ENCODE measurements at regions not wholly inside any gene's neighbourhood (a gene's known extent, or its start where the extent isn't known, plus 50 kb on each side); places are given as distances from the start of the nearest gene placed in this dataset.

DNA sequence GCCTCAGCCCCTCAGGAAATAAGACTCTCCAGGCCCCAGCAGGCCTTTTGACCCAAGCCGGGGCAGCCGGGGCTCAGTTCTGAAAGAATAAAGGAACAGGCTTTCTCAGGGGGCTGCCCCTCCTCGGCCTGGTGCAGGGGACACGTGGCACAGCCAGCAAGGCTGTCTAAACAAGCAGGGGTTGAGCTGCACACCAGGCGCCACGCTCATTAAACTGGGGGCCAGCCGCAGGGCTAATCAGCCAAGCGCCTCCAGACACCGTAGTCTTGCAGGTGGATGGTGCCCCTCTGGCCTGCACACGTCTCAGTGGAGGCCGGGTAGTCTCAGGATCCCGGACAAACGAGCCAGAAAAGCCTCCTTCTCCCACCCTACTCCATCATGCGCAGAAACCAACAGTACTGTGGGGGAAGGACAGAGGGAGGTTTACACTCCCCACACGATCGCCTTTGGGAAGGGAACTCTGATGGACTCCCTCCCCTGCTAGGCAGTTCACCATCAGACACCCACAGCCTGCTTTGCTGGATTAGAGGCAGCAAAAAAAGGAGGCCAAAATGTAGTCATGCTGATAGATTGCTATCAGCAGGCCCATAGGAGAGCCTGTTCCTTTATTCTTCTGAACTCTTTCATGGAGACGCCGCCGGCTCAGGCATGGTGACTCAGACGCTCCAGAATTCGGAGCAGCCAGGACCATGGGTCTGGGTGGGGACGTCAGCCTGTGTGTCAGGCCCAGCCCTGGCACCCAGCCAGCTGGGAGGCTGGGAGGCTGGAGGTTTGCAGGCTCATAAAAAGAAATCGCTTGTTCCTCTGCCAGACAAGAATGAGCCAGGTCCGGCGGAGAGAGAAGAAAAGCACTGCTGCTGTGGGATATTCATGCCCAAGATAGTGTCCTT, 342.4 kb downstream of the BCOR start:
- peak in 1 of 2 experiments; percentile 20 for DNase-seq

DNA sequence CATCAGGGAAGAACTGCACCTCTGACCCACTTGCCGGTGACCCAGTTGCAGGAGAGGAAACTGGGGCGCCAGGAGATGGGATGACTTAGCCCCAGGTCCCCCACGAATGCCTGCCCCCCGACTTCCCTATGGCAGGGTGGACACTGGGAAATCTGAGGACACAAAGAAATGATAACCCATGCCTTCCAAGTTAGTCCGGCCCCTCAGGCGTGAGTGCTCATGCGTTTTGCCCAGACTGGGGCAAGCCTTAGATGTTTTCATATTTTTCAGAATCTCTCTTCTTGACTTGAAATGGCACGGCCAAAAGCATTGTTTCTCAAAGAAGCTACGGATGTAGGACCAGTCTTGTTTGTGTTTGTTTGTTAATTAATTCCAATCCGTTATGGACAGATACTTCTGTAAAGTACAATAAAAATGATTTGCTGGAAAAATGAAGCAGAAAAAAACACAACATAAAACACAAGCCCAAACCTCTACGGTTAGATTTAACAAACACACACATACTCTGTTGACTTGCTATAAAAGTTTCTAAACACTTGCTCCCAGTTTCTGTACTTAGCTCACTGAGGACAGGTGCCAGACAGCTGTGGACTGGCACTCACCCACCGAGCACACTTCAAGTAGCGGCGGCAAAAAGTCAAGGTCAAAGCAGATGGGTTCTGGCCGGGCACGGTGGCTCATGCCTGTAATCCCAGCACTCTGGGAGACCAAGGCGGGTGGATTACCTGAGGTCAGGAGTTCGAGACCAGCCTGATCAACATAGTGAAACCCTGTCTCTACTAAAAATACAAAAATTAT, 341.5 kb downstream of the BCOR start:
- no peak for DNase-seq

DNA sequence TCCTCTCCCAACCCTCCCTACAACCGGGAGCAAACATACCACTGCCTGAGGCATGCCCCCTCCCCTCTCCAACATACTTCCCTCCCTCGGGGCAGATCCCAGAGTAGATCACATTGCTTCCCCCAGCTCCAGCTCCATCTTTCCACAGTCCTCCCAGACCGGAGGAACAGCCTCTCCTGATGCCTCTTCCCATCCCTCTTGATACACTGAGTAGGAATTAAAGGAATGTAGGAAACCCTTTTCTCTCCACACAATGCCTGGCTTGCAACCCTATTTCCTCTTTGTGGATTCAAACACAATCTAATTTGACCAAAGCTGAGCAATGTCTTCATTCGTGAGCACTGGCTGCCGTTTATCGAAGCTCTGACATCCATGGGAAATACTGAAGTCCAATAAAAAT, 339.8 kb downstream of the BCOR start:
- no peak for DNase-seq

DNA sequence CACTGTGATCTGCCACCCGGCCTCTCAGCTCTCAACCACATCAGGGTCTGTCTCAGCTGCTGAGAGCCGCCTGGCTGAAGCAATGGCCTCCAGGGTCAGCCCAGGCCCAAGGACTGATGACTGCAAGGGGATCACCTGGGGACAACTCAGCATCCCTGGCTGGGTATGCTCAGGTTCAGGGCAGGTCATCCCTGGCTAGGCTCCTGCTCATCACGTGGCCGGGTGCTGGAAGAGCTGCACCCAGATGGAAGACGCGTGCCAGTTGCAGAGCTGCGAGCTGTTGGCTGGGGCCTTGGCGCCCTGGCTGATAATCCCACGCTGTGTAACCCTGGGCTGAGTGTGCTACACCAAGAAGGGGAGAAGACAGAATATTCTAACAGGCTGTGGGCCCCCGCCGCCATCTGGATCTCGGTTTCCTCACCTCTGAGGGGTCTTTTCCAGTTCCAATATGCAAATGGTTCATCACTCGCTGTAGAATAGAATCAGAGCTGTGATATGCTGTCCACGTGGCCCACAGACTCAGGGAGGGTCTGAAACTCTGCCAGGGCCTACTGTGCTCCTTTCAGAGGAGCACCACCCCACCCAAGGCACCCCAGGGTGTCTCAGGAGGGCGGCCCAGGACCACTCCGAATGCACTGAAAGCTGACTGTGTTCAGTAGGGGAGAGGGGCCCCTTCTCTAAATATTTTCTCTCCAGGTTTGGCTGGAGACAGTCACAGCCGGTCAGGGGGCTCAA, 338.8 kb downstream of the BCOR start:
- DNase-seq = no peak

DNA sequence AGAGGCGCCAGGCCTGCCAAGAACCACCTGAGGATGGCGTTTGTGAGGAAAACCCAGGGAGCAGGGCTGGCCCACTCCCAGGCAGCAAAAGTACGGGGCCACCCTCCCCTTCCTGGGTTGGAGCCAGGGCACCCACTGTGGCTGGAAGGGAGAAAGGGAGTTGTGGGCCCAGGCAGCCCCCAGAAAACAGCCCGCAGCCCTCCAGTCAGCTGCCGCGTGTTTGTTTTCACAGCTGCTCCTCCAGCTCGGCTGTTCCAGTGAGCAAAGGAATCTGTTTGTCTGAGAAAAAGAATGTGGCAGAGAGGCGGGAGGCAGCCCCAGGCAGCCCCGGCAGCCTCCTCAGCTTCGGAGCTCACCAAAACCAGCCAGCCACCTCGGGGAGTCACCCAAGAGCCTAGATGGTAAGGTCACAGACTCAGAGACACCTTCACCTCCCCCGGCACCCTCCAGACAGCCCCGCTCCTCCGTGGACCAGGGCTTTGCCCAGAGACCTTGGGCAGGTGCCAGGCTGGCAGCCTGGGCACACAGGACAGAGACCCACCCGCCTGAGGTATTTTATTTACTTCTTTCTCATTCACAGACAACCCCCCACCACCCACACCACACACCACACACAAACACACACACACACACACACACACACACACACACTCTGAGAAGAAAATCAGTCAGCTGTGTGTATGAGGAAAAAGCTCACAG, 338.1 kb downstream of the BCOR start:
- peak; percentile 44 to 72 for DNase-seq

DNA sequence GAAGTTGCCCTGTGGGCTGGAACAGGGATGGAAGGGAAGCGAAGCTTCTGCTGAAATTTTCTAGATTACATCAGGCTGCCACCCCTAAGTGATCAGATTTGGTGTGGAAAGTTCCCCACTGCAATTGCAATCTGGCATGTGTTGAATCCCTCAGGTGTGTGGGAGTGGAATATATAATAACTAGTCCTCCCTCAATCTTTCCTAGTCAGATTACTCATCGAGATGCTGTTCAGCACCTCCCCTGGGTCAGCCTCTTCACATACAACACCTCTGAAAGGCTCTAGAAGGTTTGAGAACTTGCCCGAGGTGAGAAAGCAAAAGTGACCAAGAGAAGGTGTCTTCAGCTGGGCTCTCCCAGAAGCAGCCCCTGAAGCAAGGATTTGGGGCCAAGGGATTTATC, 336.8 kb downstream of the BCOR start:
- no peak for DNase-seq

DNA sequence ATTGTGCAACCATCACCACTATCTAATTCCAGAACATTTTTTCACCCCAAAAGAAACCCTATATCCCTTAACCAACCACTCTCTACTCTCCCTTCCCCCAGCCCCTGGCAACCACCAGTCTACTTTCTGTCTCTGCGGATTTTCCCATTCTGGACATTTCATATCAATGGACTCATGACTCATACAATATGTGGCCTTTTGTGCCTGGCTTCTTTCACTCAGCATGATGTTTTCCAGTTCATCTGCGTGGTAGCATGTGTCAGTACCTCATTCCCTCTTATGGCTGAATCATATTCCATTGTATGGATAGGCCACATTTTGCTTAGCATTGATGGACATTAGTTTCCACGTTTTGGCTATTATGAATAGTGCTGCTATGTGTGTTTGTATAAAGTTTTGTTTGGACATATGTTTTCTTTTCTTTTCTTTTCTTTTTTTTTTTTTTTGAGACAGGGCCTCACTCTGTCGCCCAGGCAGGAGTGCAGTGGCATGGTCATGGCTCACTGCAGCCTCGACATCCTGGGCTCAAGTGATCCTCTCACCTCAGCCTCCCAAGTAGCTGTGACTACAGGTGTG, 335.4 kb downstream of the BCOR start:
- DNase-seq = no peak

DNA sequence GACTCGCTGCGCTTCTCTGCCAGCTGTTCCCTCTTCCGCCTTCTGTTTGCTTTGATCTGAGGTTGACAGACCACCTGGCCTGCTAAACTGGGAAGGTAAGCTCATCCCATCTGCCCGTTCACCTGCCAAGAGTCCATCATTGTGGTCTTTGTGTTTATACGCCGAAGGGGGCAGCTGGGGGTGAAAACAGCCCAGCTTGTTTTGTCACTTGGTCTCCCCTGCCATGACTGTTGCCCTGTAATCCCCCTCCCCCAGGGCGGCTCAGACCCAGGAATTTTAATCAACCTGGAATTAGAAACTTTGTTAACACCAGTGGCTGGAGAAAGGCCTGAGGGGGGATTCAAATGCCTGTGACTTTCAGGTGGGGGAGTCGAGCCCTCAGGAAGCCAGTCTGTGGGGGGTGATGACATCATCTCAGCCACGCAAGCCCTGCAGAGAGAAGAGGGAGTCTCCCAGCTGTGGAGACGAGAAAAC, 333.3 kb downstream of the BCOR start:
- DNase-seq = peak; percentile 52 to 78

DNA sequence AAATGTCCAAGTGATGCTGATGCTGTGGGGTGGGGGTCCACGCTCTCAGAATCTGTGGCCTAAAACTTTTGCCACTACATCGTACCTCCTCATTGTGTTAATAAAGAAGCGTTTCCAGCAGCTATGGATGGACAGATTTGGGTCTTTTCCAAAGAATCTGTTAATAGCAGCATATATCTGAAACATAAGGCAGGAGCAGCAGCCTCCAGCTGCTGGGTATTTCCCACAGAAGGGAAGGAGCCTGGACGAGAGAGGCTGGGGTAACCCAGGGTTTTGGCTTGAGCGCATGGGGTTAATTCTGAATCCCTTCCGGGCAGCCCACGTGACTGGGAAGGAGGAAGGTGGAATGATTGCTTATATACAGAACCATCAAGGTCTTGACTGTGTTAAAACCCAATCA, 332.4 kb downstream of the BCOR start:
- no peak for DNase-seq

DNA sequence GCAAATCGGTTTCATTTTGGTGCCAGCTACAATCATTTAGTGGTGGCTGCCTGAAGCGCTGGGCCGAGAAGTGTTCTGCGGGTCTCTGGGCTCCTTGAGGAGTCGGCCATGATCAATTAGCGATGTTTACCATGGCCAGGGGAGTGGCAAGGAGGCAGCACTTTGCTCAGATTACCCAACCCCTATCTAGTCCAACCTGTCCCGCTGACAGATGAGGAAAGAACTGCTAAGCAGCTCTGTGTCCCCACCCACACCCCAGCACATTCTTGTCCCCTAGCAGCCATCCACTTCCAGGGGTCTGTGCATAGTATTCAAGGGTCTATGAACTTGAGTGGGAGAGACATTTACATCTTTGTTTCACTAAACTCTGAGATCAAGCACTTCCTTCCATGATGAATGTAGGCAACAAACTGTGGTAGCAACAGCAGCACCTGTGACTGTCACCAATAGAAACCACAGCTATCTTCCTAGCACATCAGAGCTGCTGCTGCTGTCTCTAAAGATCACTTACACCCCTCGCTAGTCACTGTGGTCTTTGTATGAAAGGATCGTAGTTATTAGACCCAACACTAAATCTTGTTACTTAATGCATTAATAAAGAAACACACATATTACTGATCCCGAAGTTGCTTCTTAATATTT, 331.6 kb downstream of the BCOR start:
- no peak for DNase-seq

DNA sequence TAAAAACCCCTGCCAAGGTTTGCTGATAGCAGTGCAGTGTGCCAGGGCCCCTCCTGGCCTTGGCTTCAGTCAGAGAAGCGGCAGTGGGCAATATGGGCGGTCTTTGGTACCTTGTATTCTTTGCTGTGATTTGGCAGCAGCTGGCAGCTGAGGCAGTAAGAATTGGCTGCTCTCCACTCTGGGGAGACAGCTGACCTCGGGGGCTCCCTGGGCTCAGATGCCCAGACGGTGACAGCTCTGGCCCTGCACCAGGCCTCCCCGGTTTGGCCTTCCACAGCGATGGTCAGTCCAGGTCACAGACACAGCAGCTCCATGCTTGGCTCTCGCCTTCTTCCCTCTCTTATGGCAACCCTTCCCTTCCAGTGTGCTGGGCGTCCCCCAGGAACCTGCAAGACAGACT, 330.9 kb downstream of the BCOR start:
- DNase-seq = no peak

DNA sequence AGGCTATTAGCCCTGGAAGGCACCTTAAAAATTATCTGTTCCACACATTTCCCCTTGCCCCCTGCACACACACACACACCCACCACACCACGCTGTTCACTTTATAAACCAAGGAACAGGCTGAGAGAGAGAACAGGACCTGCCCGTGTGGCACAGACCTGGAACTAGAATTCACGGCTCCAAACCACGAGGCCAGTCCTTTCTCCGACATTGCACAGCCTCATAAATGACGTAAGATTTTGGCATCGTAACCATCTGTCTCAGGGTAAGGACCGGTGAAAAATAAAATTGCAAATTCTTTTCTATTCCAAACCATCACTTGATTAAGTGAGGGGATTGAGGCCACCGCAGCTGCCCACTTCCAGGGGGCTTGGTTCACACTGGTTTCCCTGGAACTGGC, 330.3 kb downstream of the BCOR start:
- DNase-seq = no peak

DNA sequence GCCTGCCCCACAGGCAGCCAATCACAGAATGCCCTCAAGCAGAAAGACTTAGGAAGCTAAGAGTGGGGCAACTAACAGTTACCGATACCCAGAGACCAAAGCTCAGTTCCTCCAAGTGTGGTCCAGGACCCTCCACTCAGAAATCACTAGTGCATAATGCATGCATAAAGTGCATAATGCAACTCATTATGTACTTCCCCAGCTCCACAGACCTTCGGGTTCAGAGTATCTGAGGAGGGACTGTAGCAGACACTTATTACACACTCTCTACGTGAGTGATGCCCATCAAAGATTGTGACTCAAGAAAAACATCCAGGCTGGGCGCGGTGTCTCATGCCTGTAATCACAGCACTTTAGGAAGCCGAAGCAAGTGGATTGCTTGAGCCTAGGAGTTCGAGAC, 328.0 kb downstream of the BCOR start:
- DNase-seq = no peak

DNA sequence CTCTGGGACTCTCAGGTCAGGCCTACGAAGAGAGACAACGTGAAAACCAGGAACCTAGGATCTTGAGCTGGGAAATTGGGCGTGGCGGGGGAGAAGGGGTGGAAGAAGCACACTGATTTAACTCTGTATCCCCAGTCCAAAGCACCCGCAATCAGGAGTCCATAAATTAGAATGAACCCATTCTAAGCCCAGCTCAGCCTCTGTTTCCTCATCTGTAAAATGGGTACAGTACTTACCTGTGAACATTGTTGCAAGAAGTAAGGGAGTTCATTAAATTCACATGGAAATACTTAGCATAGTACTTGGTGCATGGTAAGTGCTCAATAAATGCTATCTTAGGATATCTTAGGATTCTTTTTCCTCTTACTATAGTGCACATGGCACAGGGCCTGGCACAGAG, 326.7 kb downstream of the BCOR start:
- DNase-seq = no peak

DNA sequence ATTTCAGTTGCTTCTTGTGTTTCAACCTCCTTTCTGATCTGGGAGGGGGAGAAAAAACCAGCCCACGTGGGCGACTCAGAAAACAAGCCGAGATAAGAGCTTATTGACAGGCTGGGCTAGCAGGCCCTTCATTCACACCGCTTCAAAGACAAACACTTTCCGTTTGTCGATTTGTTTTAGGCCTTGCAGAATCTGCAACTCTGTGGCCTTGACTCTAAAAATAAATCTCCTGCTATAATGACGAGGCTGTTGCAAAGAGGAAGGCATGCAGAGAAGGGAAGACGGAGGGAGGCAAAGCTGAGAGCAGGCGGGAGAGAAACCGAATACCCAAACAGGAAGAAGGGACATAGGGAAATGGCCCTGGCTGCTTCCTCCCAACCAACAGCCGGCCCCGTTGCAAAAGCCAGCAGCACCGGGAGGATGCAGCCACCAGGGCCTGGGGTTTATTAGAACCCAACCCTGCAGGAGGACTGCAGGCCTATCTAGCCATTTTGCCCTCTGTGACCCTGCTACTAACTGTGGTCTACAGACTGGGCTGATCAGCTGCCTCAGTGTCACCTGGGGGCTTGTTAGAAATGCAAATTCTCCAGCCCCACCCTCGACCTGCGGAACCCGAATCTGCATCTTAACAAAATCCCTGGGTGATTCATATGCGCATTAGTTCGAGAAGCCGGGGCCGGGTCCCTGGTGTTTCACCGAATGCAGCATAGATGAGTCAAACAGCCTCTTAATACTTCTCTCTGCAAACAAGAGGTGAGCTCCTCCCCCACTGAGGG, 325.5 kb downstream of the BCOR start:
- no peak for DNase-seq

DNA sequence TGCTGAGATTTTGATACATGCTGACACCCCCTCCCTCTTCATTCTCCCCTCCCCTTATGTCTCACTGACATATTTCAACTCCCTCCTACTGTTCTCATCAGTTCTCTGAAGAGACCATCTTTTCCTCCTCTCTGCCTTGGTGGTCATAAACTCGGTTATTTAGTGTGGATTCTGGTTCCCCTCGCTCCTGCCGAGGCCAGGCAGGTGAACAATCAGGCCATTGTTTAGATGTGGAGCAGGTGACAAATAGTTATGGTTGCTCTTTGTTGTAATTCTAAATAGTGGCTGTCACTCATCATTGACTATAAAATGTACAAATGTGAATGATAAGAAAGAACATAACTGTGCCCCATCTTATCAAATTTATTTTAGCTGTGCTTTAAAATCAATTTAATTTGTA, 324.6 kb downstream of the BCOR start:
- DNase-seq = no peak

DNA sequence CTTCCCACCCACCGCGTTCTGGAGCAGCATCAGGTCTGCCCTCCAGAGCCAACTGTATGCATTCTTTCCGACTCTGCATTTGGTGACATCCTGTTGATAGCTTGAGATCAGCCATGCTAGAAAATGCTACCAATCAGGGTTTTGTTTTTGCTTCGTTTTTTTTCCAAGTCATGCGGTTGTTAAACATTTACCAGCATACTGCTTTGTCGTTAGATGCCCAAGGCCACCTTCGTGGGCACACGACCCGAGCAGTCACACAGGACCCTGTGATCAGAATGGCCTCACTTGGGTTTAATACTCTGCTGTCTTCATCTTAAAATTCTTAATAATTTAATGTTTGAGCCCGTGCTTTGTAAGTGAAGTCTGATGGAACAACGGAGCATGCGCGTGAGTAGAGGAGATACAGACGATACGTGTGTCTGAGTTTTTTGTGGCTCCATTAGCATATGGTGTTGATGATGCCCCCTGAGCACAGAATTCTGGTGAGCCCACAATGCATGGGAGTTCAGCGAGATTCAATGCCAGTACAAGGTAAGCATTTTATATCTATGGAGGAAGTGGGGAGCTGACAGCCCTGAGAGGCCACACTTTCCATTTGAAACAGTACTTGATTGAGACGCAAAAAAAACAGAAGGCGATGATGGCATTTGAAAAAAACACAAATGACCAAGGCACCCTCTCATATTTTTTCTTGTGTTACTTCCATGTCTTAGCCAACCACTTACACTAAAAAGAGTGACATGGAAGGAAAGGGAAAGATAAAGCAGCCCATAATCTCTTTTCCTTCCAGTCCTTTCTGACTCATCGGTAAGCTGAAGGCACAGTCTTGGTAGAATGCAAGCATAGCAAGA, 323.6 kb downstream of the BCOR start:
- no peak for DNase-seq

DNA sequence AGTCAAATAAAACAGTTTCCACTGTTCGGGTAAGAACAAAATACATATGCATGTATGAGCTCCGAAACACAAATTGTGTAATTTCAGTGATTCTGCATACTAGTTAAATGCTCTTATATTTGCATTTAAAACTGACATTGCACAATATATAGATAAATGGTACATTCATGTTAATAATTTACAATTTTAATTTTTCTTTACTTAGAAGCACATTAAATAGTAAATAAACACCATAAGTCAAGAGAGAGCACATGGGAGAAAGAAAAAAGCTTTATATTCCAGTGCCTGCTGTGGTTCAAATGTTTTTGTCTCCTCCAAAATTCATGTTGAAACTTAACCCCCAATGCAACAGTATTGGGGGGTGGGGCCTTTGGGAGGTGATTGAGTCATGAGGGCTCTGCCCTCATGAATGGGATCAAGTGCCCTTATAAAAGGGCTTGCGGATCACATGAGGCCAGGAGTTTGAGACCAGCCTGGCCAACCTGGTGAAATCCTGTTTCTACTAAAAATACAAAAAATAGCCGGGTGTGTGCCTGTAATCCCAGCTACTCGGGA, 322.9 kb downstream of the BCOR start:
- no peak for DNase-seq

DNA sequence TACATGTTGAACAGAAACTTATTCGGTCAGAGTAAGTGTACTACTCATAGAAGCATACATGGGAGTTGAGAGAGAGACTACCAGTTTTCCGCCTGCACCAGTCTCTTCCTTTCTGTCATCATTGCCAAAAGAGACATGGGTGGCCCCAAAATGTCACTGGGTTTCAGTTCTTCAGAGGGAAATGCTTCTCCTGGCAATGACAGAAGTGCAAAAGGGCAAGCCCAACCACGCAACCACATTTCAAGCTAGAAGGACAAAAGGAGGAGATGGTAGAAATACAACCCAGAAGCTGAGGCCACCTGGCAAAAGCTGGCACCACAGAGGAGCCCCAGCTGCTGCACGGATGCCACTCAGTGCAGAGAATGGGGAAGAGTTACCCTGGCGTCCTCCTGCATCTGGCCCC, 320.1 kb downstream of the BCOR start:
- DNase-seq = no peak

Data from NCI-H2081 (cell line).